ENCODE measurements at regions not wholly inside any gene's neighbourhood (a gene's known extent, or its start where the extent isn't known, plus 50 kb on each side); places are given as distances from the start of the nearest gene placed in this dataset.

GRCh38 chr18:53785811-53786210, 438.7 kb downstream of the MBD2 start:
- Histone ChIP-seq H3K4me1 (no peaks in the 10 kb centered on the region), H3K27ac (no peak overlapping the region), H3K4me3 (no peak overlapping the region), H3K27me3 (no peaks in the 10 kb centered on the region), H3K9me3 (no peaks in the 10 kb centered on the region), H3K36me3 (no peaks in the 10 kb centered on the region)
- TF ChIP-seq EP300 (IDR thresholded peaks at IDR 0.05): no peak
- no peak for DNase-seq (ENCODE audit: low spot score in 2 of 2)

DNA sequence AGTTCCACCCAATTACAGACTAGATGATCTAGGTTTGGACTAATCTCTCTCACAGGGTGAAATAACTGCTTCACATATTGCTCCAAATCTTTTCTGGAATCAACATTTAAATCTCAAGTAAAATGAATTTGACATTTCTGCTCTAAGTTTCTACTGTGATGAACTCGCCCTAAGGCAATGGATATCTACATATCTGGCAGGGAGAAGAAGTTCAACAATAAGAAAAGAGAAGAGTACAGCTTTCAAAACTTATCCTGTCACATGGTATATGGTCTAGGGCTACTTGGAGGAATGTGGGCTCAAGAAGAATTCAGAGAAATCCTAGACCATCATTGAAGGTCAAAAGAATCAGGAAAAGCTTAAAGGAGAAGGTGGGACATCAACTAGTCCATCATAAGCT, 440.2 kb downstream of the MBD2 start:
- Histone ChIP-seq H3K36me3 (no peaks in the 10 kb centered on the region), H3K9me3 (no peaks in the 10 kb centered on the region), H3K27me3 (no peaks in the 10 kb centered on the region), H3K27ac (no peak overlapping the region), H3K4me3 (no peak overlapping the region), H3K4me1 (no peaks in the 10 kb centered on the region)
- DNase-seq (ENCODE audit: low spot score in 2 of 2): no peak
- WGBS: 52% methylated on average over 1 of the region's 1 CpG
- TF ChIP-seq POLR2A (IDR thresholded peaks at IDR 0.05) (no peak), POLR2AphosphoS5 (IDR thresholded peaks at IDR 0.05) (no peak), CTCF (IDR thresholded peaks at IDR 0.05) (no peak), EP300 (IDR thresholded peaks at IDR 0.05) (no peak)

GRCh38 chr18:53780666-53781065, 443.8 kb downstream of the MBD2 start:
- 40% methylated on average over 1 of the region's 1 CpG for WGBS
- Histone ChIP-seq H3K4me3 (no peak overlapping the region), H3K9me3 (peaks cover 7% of the 10 kb centered on the region), H3K4me1 (no peaks in the 10 kb centered on the region), H3K36me3 (no peaks in the 10 kb centered on the region), H3K27me3 (no peaks in the 10 kb centered on the region), H3K27ac (no peak overlapping the region)
- no peak for DNase-seq (ENCODE audit: low spot score in 2 of 2)
- no peak for TF ChIP-seq CTCF (IDR thresholded peaks at IDR 0.05)
- TF ChIP-seq POLR2AphosphoS5 (IDR thresholded peaks at IDR 0.05): no peak
- no peak for TF ChIP-seq EP300 (IDR thresholded peaks at IDR 0.05)
- no peak for TF ChIP-seq POLR2A (IDR thresholded peaks at IDR 0.05)

DNA sequence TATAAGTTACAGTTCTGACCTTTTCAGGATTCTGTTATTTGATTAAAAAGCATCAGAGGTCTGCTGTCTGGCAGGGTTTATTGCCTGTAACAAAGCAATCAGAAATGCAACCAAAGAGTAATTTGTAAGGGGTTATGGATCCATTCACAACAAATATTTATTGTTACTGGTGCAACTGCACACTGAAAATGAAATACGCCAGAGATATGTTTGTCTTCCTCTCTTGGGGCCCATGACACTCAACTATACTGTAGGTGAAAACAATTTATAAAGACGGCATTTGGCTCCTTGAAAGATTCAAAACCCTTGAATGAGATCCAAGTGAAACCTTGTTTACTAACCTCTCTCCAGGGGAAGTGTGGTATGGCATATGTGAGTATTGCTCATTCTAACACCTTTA, 452.2 kb downstream of the MBD2 start:
- Histone ChIP-seq H3K27ac (no peak overlapping the region), H3K9me3 (peaks cover 9% of the 10 kb centered on the region), H3K4me1 (no peaks in the 10 kb centered on the region), H3K36me3 (no peaks in the 10 kb centered on the region), H3K27me3 (no peaks in the 10 kb centered on the region), H3K4me3 (no peak overlapping the region)
- WGBS: 53% methylated on average over 2 of the region's 2 CpGs
- TF ChIP-seq POLR2A (IDR thresholded peaks at IDR 0.05): no peak
- TF ChIP-seq EP300 (IDR thresholded peaks at IDR 0.05): no peak
- no peak for TF ChIP-seq POLR2AphosphoS5 (IDR thresholded peaks at IDR 0.05)
- no peak for TF ChIP-seq CTCF (IDR thresholded peaks at IDR 0.05)
- no peak for DNase-seq (ENCODE audit: low spot score in 2 of 2)

DNA sequence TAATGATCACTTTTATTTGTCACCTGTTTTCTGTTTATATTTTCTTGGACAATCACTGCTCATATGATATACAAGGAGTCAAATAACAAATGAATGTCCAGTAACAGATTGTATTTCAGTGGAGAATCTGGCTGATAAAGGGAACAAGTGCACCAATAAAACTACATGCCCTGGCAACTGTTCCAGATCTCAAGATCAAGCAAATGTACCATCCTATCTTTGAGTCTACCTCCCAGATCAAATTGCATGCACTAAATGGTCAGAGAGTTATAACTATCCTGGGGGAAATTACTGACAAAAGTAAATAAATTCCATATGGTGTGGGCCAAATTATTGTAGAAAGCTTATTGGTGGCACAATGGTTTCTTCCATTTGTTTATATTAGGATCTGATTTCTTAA, 452.8 kb downstream of the MBD2 start:
- no peak overlapping the region for H3K27ac ChIP-seq
- H3K9me3 ChIP-seq: peaks cover 9% of the 10 kb centered on the region
- no peaks in the 10 kb centered on the region for H3K27me3 ChIP-seq
- H3K4me3 ChIP-seq: no peak overlapping the region
- DNase-seq (ENCODE audit: low spot score in 2 of 2): no peak
- no peaks in the 10 kb centered on the region for H3K4me1 ChIP-seq
- TF ChIP-seq POLR2AphosphoS5 (IDR thresholded peaks at IDR 0.05) (no peak), EP300 (IDR thresholded peaks at IDR 0.05) (no peak), POLR2A (IDR thresholded peaks at IDR 0.05) (no peak), CTCF (IDR thresholded peaks at IDR 0.05) (no peak)
- H3K36me3 ChIP-seq: no peaks in the 10 kb centered on the region

GRCh38 chr18:53765211-53765610, 459.3 kb downstream of the MBD2 start:
- H3K27me3 ChIP-seq: no peaks in the 10 kb centered on the region
- no peak overlapping the region for H3K4me3 ChIP-seq
- no peak for TF ChIP-seq EP300 (IDR thresholded peaks at IDR 0.05)
- H3K9me3 ChIP-seq: no peaks in the 10 kb centered on the region
- no peak for DNase-seq (ENCODE audit: low spot score in 2 of 2)
- no peaks in the 10 kb centered on the region for H3K36me3 ChIP-seq
- no peak overlapping the region for H3K27ac ChIP-seq
- no peaks in the 10 kb centered on the region for H3K4me1 ChIP-seq
- WGBS: 50% methylated on average over 3 of the region's 3 CpGs
